ENCODE measurements at regions not wholly inside any gene's neighbourhood (a gene's known extent, or its start where the extent isn't known, plus 50 kb on each side); places are given as distances from the start of the nearest gene placed in this dataset.

- Mint-ChIP-seq H3K4me3 (peak overlapping the region in 1 of 2 donors; percentile 28), H3K36me3 (peaks cover 9 to 10% of the 10 kb centered on the region in 2 donors), H3K4me1 (peaks cover 32% of the 10 kb centered on the region), H3K9me3 (no peaks in the 10 kb centered on the region), H3K27me3 (ENCODE audit: low read depth in 3 of 3) (peaks cover 0 to 1% (median 0%) of the 10 kb centered on the region in 3 donors), H3K27ac (peak overlapping the region; percentile 81 to 96 (median 91))
- H3K4me1 ChIP-seq (ENCODE audit: control insufficient read depth in 1 of 2, insufficient read depth in 2 of 2, low read length in 2 of 2) = peaks cover 64 to 73% of the 10 kb centered on the region in 2 donors
- peak overlapping the region in 1 of 2 donors; percentile 84 for H3K27ac ChIP-seq (ENCODE audit: low read depth in 1 of 2, low read length in 2 of 2)
- no peaks in the 10 kb centered on the region for H4K20me1 ChIP-seq (ENCODE audit: insufficient read depth, low read length)
- peak overlapping the region in 1 of 3 experiments; percentile 18 for H3K4me3 ChIP-seq (replicated peaks in 1 of 3; ENCODE audit: low read depth in 2 of 3, low read length in 3 of 3)
- no peak for TF ChIP-seq CTCF (IDR thresholded peaks at IDR 0.05)
- no peak overlapping the region for H2AFZ ChIP-seq (ENCODE audit: insufficient read depth, low read depth, low read length, poor library complexity, severe bottlenecking)
- no peaks in the 10 kb centered on the region for H3K36me3 ChIP-seq (replicated peaks in 1 of 2; ENCODE audit: control insufficient read depth in 1 of 2, insufficient read depth in 2 of 2, low read length in 2 of 2)
- intact Hi-C loops (cut with micrococcal nuclease) = loop anchor here (10.0 kb wide), 2 partner anchors 58 to 98 kb away; no protein-coding TSS in a partner anchor
- peak overlapping the region; percentile 26 for H3K4me2 ChIP-seq (replicated peaks; ENCODE audit: extremely low read depth, low read length, poor library complexity, severe bottlenecking)
- no peak overlapping the region for H3K9ac ChIP-seq (ENCODE audit: insufficient read depth, low read length, poor library complexity, severe bottlenecking)
- no peaks in the 10 kb centered on the region for H3K27me3 ChIP-seq (ENCODE audit: control insufficient read depth in 2 of 2, insufficient read depth in 2 of 2, low read length in 2 of 2)
- peaks cover 4% of the 10 kb centered on the region for H3K79me2 ChIP-seq (ENCODE audit: insufficient read depth, low read length)
- no CpG with 5 or more reads among the region's 3 CpGs for WGBS (ENCODE audit: insufficient coverage)
- peak; percentile 15 to 49 (median 39) for DNase-seq
- no peaks in the 10 kb centered on the region for H3K9me3 ChIP-seq (replicated peaks in 1 of 2; ENCODE audit: control insufficient read depth in 1 of 2, insufficient read depth in 1 of 2, low read length in 2 of 2)
Measured at GRCh38 chr9:107983181-107983603, 493.6 kb upstream of the KLF4 start.

DNA sequence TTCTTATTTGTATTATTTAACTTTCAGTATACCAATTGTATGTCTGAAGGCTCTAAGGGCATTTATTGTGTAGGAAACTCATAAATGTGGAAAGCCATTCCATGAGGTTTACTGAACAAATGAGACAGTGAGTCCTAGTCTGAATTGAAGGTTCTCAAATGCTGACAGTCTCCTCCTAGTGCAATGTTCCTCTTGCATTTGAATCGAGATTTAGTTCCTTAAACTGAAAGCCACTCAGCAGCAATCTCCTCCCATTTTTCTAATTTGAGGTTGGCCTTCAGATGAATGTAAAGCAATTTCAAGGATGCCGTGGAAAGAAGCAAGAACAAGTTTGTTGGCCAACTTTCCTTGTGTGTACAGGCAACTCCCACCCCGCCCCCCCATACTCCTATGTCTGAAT, 493.2 kb upstream of the KLF4 start:
- H3K27me3 Mint-ChIP-seq (ENCODE audit: low read depth in 3 of 3) = peaks cover 0 to 1% (median 0%) of the 10 kb centered on the region in 3 donors
- H3K27ac Mint-ChIP-seq = peak overlapping the region; percentile 81 to 96 (median 91)
- Histone ChIP-seq H3K36me3 (replicated peaks in 1 of 2; ENCODE audit: control insufficient read depth in 1 of 2, insufficient read depth in 2 of 2, low read length in 2 of 2) (no peaks in the 10 kb centered on the region), H3K27me3 (ENCODE audit: control insufficient read depth in 2 of 2, insufficient read depth in 2 of 2, low read length in 2 of 2) (no peaks in the 10 kb centered on the region), H3K9ac (ENCODE audit: insufficient read depth, low read length, poor library complexity, severe bottlenecking) (no peak overlapping the region), H3K79me2 (ENCODE audit: insufficient read depth, low read length) (peaks cover 3% of the 10 kb centered on the region), H3K27ac (ENCODE audit: low read depth in 1 of 2, low read length in 2 of 2) (peak overlapping the region in 1 of 2 donors; percentile 84), H3K4me3 (replicated peaks in 1 of 3; ENCODE audit: low read depth in 2 of 3, low read length in 3 of 3) (peak overlapping the region in 1 of 3 experiments; percentile 18), H3K4me2 (replicated peaks; ENCODE audit: extremely low read depth, low read length, poor library complexity, severe bottlenecking) (peak overlapping the region; percentile 26), H2AFZ (ENCODE audit: insufficient read depth, low read depth, low read length, poor library complexity, severe bottlenecking) (no peak overlapping the region), H3K4me1 (ENCODE audit: control insufficient read depth in 1 of 2, insufficient read depth in 2 of 2, low read length in 2 of 2) (peaks cover 60 to 73% of the 10 kb centered on the region in 2 donors), H3K9me3 (replicated peaks in 1 of 2; ENCODE audit: control insufficient read depth in 1 of 2, insufficient read depth in 1 of 2, low read length in 2 of 2) (no peaks in the 10 kb centered on the region), H4K20me1 (ENCODE audit: insufficient read depth, low read length) (no peaks in the 10 kb centered on the region)
- H3K36me3 Mint-ChIP-seq = peaks cover 9 to 10% of the 10 kb centered on the region in 2 donors
- intact Hi-C loops (cut with micrococcal nuclease) = loop anchor here (10.0 kb wide), 2 partner anchors 58 to 98 kb away; no protein-coding TSS in a partner anchor
- no peak for TF ChIP-seq CTCF (IDR thresholded peaks at IDR 0.05)
- peak; percentile 51 to 73 (median 62) for DNase-seq
- H3K9me3 Mint-ChIP-seq = no peaks in the 10 kb centered on the region
- 6% methylated on average over 3 of the region's 3 CpGs for WGBS (ENCODE audit: insufficient coverage)
- H3K4me3 Mint-ChIP-seq = peak overlapping the region in 1 of 2 donors; percentile 28
- H3K4me1 Mint-ChIP-seq = peaks cover 29% of the 10 kb centered on the region

Data from CD14-positive monocyte (primary cell).